Femur (tissue), 1 donor: ENCODE measurements at regions not wholly inside any gene's neighbourhood (a gene's known extent, or its start where the extent isn't known, plus 50 kb on each side); places are given as distances from the start of the nearest gene placed in this dataset.

Experiments
- DNase-seq: peaks from one replicate; pipeline ENCODE4 v3.0.0-alpha.2; 2017

DNA sequence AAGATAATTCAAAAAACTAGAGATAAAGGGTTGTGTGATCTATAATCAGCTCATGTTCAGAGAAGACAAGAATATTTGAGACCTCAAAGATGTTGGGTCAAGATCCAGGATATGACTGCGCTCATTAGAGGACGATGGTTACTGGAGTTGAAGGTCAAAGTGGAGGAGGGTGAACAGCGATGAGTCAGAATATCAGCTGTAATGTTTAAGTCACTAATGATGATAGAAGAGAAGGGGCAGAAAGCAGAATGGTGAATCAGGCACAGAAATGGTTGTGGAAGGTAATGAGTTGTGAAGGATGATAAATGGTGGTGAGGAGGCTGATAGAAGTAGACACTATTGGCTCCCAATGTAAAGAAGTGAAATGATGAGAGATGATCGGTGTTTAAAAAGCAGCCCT, 540.3 kb downstream of the INHBA start:
- no peak for DNase-seq

DNA sequence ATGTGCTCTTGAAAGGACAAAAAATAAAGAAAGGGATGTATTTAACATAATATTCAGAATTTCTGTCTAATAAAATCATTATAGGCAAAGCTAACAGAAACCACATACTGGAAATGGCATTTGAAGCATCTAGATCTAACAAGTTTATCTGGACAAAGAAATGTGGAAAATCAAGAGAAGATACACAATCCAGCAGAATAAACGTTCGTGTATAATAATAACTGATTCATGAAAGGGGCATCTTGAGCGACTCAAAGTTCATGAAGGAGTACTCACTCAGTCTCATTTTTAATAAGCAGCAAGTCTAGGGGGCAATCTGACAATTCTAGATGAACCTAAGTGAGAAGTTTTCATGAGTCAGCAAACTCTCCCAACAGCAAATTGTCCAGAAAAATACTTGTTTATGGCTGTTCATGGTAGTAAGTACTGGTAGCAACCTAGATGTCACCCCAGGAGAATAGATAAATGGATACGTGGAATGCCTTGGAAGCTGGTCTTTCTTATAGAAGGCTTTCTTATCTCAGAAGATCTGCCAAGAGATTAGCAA, 541.8 kb downstream of the INHBA start:
- no peak for DNase-seq

DNA sequence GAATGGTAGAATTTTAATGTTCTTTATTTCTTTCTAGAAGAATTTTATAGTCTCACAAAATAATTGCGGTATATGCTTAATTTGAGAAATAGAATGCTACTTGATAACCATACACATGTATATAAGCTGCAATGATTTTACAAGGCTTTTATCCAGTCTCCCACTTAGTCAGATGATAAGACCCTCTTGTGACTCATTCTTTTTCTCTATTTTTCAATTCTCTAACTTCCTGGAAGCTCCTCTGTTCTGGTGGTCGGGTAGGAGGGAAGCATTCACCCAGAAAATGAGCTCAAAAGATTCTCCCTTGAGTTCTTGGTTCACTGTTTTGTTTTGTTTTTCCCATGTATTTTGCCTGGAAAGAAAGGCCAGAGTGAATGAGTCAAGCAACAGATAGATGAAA, 546.6 kb downstream of the INHBA start:
- no peak for DNase-seq

DNA sequence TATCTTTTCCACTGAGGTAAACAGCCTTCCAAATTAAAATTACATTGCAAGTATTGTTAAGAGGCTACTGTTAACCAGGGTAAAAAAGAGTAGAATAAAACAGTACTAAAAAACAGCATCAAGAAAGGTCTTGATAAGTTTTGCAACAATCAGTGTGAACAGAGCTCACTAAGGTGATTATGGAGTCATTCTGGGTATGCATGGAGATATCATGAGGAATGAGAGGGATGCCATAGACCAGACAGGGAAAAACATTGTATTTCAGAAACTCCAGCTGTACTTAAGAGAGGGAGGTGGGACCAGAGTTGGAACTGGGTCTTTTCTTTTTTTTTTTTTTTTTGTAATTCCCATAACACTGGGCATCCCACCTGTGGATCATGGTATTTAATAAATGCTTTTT, 549.6 kb downstream of the INHBA start:
- no peak for DNase-seq

DNA sequence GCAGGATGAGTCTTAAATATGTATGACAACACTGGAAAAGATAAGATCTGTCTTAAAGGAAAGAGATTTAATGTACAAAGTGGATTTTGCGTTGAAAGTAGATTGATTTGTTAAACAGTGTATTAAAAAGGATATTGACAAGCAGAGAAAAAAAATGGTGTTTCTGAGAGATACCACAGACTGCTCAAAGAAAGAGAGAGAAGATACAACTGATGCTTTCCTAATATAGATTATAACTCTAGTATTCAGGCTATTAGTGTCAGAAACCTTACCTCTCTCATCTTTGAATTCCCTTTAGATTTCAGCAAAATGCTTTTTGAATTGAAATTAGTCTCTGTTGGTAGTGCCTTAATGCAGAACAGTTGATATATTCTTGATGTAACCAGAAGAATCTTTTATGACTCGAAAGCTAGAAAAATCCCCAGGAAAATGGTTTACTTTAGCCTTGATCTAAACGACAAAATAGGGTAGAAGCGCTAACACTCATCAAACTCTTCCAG, 550.7 kb downstream of the INHBA start:
- DNase-seq, result no peak

DNA sequence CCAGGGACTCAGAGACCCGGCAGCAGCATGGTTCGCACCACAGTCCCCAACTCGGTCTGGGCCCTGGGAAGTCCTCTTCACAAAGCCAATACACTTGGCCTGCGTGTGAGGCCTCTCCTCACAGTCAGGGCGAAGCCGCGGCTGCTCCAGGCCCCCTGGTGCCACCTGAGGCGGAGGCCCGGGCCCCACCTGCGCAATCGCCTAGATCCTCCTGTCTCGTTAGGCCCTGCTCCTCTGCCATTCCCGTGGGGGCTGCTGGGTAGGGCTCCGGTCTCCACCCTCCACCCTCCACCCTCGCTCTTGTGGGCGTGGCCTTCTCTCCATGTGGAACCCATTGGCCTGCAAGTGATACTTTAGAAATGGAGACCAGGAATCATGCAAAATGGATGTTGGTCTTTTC, 553.3 kb downstream of the INHBA start:
- DNase-seq, result no peak

DNA sequence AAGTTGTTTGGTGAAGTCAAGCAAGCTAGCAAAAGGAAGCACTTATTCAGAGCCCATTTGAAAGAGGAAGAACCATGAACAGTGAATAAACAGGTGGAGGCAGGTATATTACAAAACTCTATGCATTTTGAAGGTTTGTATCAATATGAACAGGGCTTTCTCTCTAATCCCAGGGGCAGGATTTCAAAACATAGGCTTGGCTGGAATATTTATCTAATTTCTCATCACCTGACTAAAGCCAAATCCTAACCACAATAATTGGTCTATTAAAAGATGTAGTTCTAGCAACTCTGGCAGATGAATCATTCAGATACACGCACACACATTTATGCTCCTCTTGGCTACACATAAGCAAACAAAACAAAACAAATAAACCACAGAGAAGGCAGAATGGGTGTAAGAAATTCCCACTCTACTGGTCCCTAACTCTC, 554.4 kb downstream of the INHBA start:
- DNase-seq, result no peak

DNA sequence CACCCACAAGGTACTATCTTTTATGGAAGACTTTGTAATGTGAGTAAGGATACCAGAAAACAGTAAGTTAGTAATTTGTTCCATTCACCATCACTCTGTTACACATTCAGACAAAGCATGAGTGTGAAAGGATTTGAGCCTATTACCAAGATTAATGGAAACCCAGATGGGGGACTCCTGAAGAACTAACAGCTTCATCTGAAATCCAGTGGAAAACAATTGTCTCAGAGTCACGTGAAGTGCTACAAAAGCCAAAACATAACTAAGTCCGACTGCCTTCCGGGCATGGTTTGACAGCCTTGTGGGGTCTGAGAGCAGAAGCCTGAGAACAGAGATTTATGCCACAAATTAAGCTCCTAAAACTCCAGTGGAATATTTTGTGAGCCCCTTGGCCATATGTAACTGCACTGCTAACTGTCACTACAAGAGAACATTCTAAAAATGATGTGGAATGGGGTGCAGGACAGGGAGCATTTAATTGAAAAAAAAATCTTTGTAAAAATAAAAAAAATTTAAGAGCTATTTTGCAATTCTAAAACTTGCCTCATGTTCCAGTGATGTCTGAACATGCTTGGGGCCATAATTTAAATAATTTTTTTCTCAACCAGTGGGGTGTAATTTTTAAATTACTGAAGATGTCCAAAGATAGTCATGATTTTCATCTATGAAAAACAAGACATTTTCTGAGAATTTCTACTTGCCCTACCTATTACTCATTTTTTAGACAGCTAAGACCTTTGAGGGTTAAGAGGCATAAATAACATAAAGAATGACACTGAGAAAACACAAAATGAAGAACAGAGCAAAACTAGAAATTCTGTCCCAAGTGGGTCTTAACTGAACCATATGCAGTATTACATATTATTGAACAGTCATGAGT, 555.0 kb downstream of the INHBA start:
- no peak for DNase-seq

DNA sequence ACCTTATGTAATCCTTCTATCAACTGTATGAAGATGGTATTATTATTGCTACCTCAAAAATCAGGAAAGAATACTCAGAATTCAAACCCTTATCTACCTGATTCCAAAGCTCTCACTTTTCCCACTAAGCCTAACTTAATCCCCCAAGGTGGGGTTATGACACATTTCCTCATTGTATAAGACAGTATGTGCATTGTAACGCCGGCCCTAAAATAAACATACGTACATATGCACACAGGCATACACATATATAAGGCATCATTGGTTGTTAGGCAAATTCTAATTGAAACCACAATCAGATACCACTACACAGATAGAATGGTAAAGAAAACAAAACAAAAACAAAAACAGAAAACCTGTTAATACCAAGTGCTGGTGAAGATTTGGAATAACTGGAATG, 556.5 kb downstream of the INHBA start:
- no peak for DNase-seq

DNA sequence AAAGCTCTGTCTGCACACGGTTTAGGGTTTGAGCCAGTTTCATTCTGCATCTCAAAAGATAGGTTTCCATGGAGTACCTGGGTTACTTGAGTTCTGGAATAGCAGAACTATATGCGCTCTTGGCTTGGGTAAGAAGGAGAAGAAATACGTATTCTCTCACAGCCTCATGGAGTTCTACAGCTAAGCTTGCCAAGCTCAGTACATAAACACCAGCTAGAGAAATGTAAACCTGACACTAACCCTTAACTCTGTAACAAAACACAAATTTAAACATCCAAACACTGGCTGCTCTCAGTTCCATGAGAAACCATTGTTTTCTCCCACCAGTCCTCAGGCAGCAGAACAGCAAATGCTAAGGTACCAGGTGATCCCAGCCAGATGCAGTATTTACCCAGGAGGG, 557.2 kb downstream of the INHBA start:
- DNase-seq, result no peak

DNA sequence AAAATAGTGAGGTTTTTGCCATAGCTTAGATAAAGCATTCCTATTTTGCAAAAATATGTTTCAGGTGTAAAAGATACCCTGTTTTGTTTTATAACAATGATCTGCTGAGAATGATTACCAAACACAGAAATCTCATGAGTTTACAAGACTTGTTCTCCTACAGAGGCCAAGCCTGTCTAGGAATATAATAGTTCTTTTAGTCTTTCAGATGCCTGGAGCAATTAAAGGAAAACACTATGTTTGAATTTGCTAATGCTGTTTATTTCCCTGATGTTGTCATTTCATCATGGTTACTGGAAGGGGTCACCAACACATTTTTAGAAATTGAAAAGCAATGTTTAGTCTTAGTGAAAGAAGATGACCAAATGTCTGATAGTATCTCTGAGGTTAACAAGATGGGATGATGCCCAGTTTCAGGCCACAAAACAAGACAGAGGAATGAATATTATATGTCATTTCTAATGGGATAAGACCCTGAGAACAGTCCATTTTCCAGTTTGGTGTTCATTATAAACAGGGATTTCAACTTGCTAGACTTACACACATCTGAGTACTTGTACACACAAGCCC, 559.9 kb downstream of the INHBA start:
- DNase-seq, result no peak

DNA sequence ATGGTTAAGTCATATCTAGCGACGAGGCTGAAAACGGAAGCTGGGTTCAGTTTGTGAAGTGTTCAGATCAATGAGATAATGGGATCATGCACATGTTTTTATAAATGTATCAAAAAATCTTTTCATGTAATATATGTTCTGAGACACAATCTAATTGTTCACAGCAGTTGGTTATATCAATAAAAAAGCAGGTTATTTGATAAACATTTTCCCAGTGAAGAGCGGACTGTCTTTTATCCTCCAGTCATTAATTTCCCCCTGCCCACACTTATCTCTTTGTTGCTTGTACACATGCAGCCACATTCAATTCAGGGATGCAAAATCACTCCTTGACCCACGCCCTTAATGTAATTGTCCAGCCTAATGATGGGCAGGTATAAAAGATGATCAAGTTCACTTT, 563.1 kb downstream of the INHBA start:
- no peak for DNase-seq

DNA sequence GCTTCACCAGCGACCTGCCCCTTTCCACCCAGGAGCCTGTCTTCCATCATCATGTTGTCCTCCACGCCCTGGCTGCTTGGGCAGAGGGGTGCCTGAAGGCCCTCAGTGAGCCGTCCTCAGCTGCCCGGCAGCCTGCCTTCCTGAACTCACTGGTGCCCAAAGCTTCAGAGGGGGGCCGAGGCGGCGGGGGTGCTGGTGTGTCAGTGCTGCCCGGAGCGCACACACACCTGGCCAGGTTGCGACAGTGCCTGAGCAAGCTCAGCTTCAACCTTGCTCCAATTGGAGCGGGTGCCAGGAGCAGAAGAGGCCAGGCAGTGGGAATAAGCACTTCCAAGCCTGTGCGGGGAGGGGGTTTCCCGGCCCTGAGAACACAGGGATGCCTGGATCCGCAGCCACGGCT, 566.3 kb downstream of the INHBA start:
- no peak for DNase-seq

DNA sequence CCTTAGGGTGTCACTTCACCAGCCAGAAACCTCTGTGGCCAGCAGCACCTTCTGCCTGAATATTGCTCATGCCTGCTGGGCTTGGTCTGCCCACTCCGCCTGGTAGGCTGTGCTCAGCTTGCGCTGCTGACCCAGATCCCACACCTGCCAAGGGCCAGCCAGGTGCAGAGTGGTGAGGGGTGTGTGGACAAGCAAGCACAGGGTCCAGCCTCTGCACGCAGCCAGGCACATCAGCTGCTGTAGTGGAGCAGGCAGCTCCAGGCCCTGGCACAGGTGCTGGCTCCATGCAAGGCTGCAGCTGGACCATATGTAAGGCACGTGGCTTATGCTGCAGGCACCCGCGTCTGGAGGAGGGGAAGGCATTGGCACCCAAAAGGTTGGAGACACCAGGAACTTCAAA, 567.4 kb downstream of the INHBA start:
- DNase-seq, result no peak

DNA sequence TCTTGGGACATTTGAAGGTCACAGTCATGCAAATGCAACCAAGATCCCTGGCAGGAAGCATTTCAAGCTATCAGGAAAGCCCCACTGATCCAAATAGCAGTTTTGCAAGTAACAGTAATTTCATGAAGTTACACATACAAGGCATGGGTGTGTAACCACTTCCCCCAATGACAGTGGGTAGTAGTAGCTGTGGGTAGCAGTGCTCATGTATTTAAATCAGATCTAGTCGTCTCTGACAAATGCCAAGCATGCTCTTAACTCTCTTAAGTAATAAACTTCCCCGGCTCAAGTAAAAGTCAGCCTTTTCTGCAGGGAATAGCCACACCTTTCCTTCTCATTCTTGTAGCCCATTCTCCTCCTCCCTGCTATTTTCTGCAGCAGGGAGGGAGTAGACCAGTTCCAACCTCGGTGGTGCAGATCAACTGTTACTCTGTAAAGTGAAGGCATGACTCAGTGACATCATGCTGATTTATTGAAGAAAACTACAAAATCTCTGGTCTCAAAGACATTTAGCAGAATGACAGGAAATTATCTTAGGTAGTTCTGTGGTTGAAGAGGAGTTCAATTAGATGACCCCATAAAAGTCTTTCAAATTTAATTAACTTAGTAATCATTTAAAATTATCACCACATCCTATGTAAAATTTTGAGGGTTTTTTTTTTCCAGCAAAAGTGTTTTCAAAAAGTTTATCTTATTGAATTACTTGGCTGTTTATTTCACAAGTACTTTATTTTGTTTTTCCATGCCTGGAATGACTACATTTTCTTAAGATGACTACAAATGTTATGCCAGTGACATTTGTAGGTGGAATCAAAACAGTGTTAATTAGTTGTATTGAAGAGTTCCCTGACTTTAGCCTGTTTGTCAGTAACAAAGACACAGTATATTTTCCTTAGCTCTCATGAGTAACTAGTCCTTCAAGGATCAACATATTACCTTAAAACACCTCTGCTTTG, 568.3 kb downstream of the INHBA start:
- no peak for DNase-seq

DNA sequence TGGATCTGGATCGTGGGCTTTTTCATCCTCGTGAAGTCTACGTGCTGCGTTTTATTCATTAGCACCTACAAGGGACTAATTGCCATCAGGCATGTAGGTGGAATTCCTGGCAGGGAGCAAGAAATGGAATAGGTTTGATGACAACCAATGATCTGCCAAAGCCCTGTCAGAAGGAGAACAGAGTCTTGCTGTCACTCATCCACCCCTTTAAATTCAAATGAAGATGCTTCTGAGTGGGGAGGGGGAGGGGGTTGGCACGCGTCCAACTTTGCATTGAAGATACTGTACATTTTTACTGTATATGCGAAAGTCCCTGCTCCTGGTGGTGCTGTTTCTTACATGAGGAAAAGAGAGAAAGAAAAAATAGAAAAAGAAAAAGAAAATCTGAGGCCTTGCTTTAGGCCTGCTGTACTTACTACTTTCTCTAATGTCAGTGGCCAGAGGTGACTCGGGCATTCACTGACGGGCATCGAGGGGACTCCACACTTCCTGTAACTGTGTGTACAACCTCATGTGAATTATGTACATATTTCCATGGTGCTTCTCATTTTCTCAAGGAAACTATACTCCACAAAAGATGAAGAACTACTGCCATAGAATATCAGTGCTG, 569.1 kb downstream of the INHBA start:
- DNase-seq, result no peak

DNA sequence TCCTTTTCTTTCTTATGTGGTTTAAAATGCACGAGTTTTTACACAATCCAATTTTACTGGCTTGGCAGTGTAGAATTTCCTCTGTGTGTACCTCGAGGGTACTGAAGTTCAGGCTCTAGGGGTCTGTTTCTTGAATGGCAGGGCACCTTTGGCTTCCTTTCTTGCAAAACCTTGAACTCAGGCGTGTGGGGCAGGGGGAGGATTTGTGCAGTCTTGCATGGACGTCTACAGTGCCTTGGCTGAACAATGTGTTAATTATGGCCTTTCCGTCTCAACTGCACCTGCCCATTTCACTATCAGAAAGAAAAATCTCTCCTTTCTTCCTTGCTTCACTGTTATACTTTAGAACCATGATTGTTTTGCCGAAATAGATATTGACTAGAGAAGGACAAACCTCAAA, 570.9 kb downstream of the INHBA start:
- DNase-seq, result no peak

DNA sequence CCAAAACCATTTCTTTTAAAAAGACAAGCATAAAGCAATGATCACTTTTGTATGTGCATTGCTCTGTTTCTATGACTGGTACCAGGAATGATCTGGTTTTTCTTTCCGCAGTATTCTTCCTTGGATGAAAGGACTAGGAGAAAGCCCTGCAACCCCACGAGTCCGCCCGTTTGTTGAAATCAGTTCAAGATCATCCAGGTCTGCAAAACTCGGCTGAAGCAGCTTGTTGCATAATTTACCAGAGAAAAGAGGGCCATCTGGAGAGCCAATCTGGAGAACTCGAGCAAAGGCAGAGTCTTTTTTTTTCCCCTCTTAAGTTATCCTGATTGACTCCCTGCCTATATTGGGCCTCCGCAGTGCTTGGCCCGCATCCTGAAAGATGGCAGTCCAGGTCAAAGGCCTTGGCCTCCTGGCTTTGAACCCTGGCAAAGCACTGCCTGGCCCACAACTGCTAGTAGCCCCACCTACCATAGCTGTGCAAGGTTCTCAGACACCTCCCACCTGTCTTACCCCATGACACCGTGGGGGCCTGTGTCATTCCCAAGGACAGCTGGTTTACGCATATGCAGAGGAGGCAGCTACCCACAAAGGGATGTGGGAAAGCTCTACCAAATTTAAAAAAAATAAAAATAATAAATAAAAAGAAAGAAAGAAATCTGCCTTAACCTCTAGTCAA, 572.2 kb downstream of the INHBA start:
- DNase-seq, result no peak

DNA sequence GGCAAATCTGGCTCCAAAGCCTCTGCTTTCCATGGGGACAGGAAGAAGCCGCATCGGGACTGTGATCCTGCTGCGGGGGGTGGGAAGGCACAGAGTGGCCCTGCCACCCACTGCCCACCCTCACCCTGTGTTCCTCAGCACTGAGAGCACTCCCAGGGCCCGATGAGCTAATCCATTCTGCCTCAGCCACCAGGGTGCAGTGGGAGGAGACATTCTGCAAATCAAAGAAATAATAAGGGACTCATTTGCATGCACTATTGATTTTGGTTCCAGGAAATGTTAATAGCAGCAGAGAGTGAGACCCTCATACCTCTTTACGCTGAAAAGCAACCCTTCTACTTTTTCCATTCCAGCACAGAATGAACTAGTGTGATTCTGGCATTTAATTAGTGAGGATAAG, 572.8 kb downstream of the INHBA start:
- no peak for DNase-seq

DNA sequence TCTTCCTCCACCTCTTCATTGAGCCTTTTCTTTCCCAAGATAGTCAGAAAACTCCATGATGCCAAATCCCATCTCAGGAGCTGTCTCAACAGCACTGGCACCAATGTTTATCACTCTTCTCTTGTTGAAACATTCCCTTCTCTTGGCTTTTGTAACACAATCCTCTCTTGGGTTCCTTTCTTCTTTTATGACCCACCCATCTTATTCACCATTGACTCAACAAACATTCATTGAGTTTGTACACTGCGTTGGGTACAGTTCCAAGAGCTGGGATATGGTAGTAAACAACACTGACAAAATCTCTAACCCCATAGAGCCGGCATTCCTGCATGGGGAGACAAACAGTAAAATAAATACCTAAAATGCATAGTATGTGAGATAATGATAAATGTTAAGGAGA, 577.5 kb downstream of the INHBA start:
- no peak for DNase-seq

DNA sequence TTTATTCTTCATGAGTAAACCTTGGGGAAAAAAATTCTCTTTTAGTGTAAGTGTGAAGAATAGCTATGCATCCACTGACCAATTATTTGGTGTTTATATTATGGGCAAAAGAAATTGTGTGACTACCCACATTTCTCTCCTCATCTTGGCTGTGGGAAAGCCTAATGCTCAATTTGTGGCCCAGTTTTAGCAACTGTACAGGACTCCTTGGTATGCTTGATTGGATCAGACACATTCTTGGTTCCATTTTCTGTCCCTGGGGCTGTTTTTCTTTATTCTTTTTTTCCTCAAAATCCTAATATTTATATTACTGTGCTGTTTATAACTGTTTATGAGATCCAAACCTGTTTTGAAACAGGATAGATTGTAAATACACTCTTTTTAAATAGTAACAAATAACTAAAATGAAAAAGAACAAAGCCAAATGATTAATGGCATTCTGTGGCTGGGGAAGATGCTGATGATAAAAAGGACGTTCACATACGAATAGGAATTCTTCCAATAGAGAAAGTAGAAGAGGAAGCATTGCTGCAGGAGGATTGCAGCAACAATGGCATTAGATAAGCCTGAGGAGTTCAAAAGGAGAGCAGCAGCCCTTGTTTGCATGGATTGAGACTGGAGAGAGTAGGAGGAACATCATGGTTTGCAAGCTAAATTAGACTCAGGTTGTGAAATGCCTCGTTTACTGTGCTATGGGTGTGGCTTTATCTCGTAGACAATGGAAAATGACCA, 580.5 kb downstream of the INHBA start:
- DNase-seq, result no peak
